ENCODE measurements at regions not wholly inside any gene's neighbourhood (a gene's known extent, or its start where the extent isn't known, plus 50 kb on each side); places are given as distances from the start of the nearest gene placed in this dataset.

GRCh38 chr13:84677836-84678235, 795.6 kb upstream of the SLITRK1 start:
- in situ Hi-C loops (cut with MboI) (no loop called here), intact Hi-C loops (cut with micrococcal nuclease; ENCODE audit: unreplicated experiment) (no loop called here)
- H3K4me2 ChIP-seq (ENCODE audit: control insufficient read depth, insufficient read depth): no peak overlapping the region
- no TSS peak for BruUV-seq (replicated peaks)
- TF ChIP-seq JUND (IDR thresholded peaks at IDR 0.05; ENCODE audit: low read depth, low read length): no peak
- TF ChIP-seq NFIC (IDR thresholded peaks at IDR 0.05; ENCODE audit: low read depth, low read length): no peak
- TF ChIP-seq CHD4 (IDR thresholded peaks at IDR 0.05): no peak
- no peak for TF ChIP-seq SMARCA5 (IDR thresholded peaks at IDR 0.05)
- TF ChIP-seq PBX3 (IDR thresholded peaks at IDR 0.05; ENCODE audit: insufficient replicate concordance, low read depth, low read length): no peak
- TF ChIP-seq, protein P1, sequence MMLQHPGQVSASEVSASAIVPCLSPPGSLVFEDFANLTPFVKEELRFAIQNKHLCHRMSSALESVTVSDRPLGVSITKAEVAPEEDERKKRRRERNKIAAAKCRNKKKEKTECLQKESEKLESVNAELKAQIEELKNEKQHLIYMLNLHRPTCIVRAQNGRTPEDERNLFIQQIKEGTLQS (IDR thresholded peaks at IDR 0.05; ENCODE audit: borderline replicate concordance, extremely low read depth, low read depth, low read length): no peak
- no peak for TF ChIP-seq SREBF1 (IDR thresholded peaks at IDR 0.05; ENCODE audit: low read length)
- no peak for TF ChIP-seq SIX5 (IDR thresholded peaks at IDR 0.05; ENCODE audit: low read depth, low read length, severe bottlenecking)
- TF ChIP-seq CHD1 (IDR thresholded peaks at IDR 0.05; ENCODE audit: low read depth, low read length): no peak
- no peak for TF ChIP-seq CHD2 (IDR thresholded peaks at IDR 0.05; ENCODE audit: borderline replicate concordance, low read depth, low read length)
- no peak for TF ChIP-seq PAX8 (IDR thresholded peaks at IDR 0.05)
- no peak for TF ChIP-seq ZBTB4 (CRISPR knock-in tag; IDR thresholded peaks at IDR 0.05)
- TF ChIP-seq RAD21 (IDR thresholded peaks at IDR 0.05; ENCODE audit: insufficient read depth, low read depth, low read length): no peak
- TF ChIP-seq FOXK2 (IDR thresholded peaks at IDR 0.05): no peak
- TF ChIP-seq TBL1XR1 (IDR thresholded peaks at IDR 0.05; ENCODE audit: low read depth, low read length): no peak
- no peak for TF ChIP-seq ZNF24 (IDR thresholded peaks at IDR 0.05)
- no peak for TF ChIP-seq NR2F1 (conservative IDR thresholded peaks at IDR 0.05)
- no peak for TF ChIP-seq FOXM1 (IDR thresholded peaks at IDR 0.05; ENCODE audit: low read depth, low read length)
- CTCF ChIA-PET: no interaction called here
- ATAC-seq (no peak), DNase-seq (ENCODE audit: low read depth, low spot score) (no peak), FAIRE-seq (no peak)
- no peaks in the 10 kb centered on the region for H3K4me1 ChIP-seq (ENCODE audit: control insufficient read depth, insufficient read depth, low read length)
- H3K4me3 ChIP-seq: no peak overlapping the region
- SMC1A ChIA-PET (ENCODE audit: uncharacterized antibody, unreplicated experiment): no interaction called here
- RAD21 ChIA-PET (ENCODE audit: unreplicated experiment): interaction anchor here (0.6 kb wide), 1 partner anchor 69 kb away, joined by 4 read pairs; no protein-coding TSS in a partner anchor
- no peaks in the 10 kb centered on the region for H3K27me3 ChIP-seq (replicated peaks in 1 of 2; ENCODE audit: control insufficient read depth in 2 of 2, insufficient read depth in 2 of 2, low read length in 1 of 2)
- H4K20me1 ChIP-seq (ENCODE audit: control insufficient read depth, insufficient read depth): no peaks in the 10 kb centered on the region
- no peaks in the 10 kb centered on the region for H3K79me2 ChIP-seq (ENCODE audit: control insufficient read depth, insufficient read depth, low read length)
- no peak overlapping the region for H3K27ac ChIP-seq (ENCODE audit: control insufficient read depth, insufficient read depth)
- 0% methylated on average over 2 of the region's 2 CpGs for WGBS (ENCODE audit: insufficient coverage, insufficient replicate concordance, low lambda C conversion rate, missing lambda C conversion rate)
- no peak overlapping the region for H3K9ac ChIP-seq (ENCODE audit: control insufficient read depth, insufficient read depth, low read length)
- no peaks in the 10 kb centered on the region for H3K36me3 ChIP-seq (ENCODE audit: control insufficient read depth in 2 of 2, insufficient read depth in 2 of 2, low read length in 1 of 2)
- H3K9me3 ChIP-seq (replicated peaks; ENCODE audit: control insufficient read depth, insufficient read depth, low read length): no peaks in the 10 kb centered on the region
- POLR2A ChIA-PET: no interaction called here
- H2AFZ ChIP-seq (ENCODE audit: control insufficient read depth, low read depth, low read length): no peak overlapping the region
